Transverse colon (tissue), 3 donors: ENCODE measurements at regions not wholly inside any gene's neighbourhood (a gene's known extent, or its start where the extent isn't known, plus 50 kb on each side); places are given as distances from the start of the nearest gene placed in this dataset.

Source experiments
- EP300 ChIP-seq: sonication (generic); formaldehyde crosslinking; IDR thresholded peaks from one replicate; pipeline ENCODE4 v1.6.1; 2017; ENCODE audit warnings: antibody characterized with exemption, low read depth
- POLR2A ChIP-seq: fragments of 450-650 bp; IDR thresholded peaks from one replicate; pipeline ENCODE4 v1.6.1; 2016; ENCODE audit warnings: antibody characterized with exemption, mild to moderate bottlenecking, moderate library complexity
- TF ChIP-seq, protein P1 (sequence below), 5 experiments: fragments of 200-600 bp in 3 of 5; fragments of 450-650 bp in 2 of 5; sonication (generic) in 3 of 5; IDR thresholded peaks; 1 replicate in 2 of 5; 2 replicates in 3 of 5; pipeline ENCODE4 v1.5.1; 2016 to 2017; ENCODE audit warnings: antibody characterized with exemption in 5 of 5, inconsistent platforms in 3 of 5, mild to moderate bottlenecking in 2 of 5, moderate library complexity in 1 of 5

DNA sequence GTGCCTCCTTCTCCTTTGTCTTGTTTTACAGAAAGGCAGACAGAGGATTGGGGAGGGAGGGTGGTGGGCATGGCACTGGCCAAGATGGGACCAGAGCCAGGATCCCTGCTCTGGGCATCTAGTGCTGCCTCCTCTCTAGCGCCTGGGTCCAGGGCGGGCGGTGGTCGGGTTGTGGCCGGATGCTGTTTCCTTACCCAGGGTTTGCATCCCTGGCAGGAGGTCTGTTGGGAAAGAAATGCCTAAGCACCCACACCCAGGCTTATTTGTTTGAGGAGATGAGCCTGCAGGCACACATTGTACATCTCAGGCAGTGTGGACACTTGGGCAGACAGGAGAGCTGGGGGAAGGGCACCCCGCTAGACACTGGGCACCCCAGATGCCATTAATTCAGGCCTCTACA lies 102.3 kb upstream of the PCBD1 start:
- TF ChIP-seq, protein P1, sequence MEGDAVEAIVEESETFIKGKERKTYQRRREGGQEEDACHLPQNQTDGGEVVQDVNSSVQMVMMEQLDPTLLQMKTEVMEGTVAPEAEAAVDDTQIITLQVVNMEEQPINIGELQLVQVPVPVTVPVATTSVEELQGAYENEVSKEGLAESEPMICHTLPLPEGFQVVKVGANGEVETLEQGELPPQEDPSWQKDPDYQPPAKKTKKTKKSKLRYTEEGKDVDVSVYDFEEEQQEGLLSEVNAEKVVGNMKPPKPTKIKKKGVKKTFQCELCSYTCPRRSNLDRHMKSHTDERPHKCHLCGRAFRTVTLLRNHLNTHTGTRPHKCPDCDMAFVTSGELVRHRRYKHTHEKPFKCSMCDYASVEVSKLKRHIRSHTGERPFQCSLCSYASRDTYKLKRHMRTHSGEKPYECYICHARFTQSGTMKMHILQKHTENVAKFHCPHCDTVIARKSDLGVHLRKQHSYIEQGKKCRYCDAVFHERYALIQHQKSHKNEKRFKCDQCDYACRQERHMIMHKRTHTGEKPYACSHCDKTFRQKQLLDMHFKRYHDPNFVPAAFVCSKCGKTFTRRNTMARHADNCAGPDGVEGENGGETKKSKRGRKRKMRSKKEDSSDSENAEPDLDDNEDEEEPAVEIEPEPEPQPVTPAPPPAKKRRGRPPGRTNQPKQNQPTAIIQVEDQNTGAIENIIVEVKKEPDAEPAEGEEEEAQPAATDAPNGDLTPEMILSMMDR (IDR thresholded peaks at IDR 0.05): no peak
- TF ChIP-seq POLR2A (no peak), EP300 (no peak)
